ENCODE measurements at regions not wholly inside any gene's neighbourhood (a gene's known extent, or its start where the extent isn't known, plus 50 kb on each side); places are given as distances from the start of the nearest gene placed in this dataset.
"Not testable (repeated sequence)": the region's sequence is repeated elsewhere in the genome, so short reads cannot be mapped to it uniquely, and the experiment has no call there.

GRCh38 chr4:3955321-3956164, 189.4 kb downstream of the ADRA2C start:
- DNase-seq (ENCODE audit: low spot score): peak; percentile 98

- DNase-seq (ENCODE audit: low spot score): not testable (repeated sequence)
These were observed 190.1 kb downstream of the ADRA2C start for GRCh38 chr4:3956165-3956867.

GRCh38 chr4:3961091-3961672, 195.0 kb downstream of the ADRA2C start:
- not testable (repeated sequence) for DNase-seq (ENCODE audit: low spot score)

GRCh38 chr4:3964572-3965278, 198.5 kb downstream of the ADRA2C start:
- DNase-seq (ENCODE audit: low spot score): not testable (repeated sequence)

- not testable (repeated sequence) for DNase-seq (ENCODE audit: low spot score)
These were observed 201.0 kb downstream of the ADRA2C start for GRCh38 chr4:3967204-3967603.

- DNase-seq (ENCODE audit: low spot score): not testable (repeated sequence)
These were observed 206.4 kb downstream of the ADRA2C start for GRCh38 chr4:3972626-3973025.

- not testable (repeated sequence) for DNase-seq (ENCODE audit: low spot score)
These were observed 207.5 kb downstream of the ADRA2C start for GRCh38 chr4:3973581-3974200.

- not testable (repeated sequence) for DNase-seq (ENCODE audit: low spot score)
These were observed 217.4 kb downstream of the ADRA2C start for GRCh38 chr4:3983518-3984125.

GRCh38 chr4:3984796-3985195, 218.6 kb downstream of the ADRA2C start:
- DNase-seq (ENCODE audit: low spot score): not testable (repeated sequence)

GRCh38 chr4:3986412-3986811, 220.2 kb downstream of the ADRA2C start:
- not testable (repeated sequence) for DNase-seq (ENCODE audit: low spot score)

GRCh38 chr4:3997386-3997785, 229.3 kb downstream of the OTOP1 start:
- not testable (repeated sequence) for DNase-seq (ENCODE audit: low spot score)

GRCh38 chr4:4004036-4004435, 222.7 kb downstream of the OTOP1 start:
- not testable (repeated sequence) for DNase-seq (ENCODE audit: low spot score)

- DNase-seq (ENCODE audit: low spot score): not testable (repeated sequence)
These were observed 222.0 kb downstream of the OTOP1 start for GRCh38 chr4:4004702-4005101.

- not testable (repeated sequence) for DNase-seq (ENCODE audit: low spot score)
These were observed 220.4 kb downstream of the OTOP1 start for GRCh38 chr4:4006356-4006755.

GRCh38 chr4:4019071-4019470, 207.7 kb downstream of the OTOP1 start:
- DNase-seq (ENCODE audit: low spot score): not testable (repeated sequence)

GRCh38 chr4:4021161-4021560, 205.6 kb downstream of the OTOP1 start:
- not testable (repeated sequence) for DNase-seq (ENCODE audit: low spot score)

GRCh38 chr4:4026708-4027107, 200.0 kb downstream of the OTOP1 start:
- DNase-seq (ENCODE audit: low spot score): not testable (repeated sequence)

- DNase-seq (ENCODE audit: low spot score): not testable (repeated sequence)
These were observed 198.0 kb downstream of the OTOP1 start for GRCh38 chr4:4028752-4029151.

GRCh38 chr4:4030509-4030908, 196.2 kb downstream of the OTOP1 start:
- DNase-seq (ENCODE audit: low spot score): not testable (repeated sequence)

GRCh38 chr4:4031446-4032135, 195.1 kb downstream of the OTOP1 start:
- not testable (repeated sequence) for DNase-seq (ENCODE audit: low spot score)
